ENCODE measurements at regions not wholly inside any gene's neighbourhood (a gene's known extent, or its start where the extent isn't known, plus 50 kb on each side); places are given as distances from the start of the nearest gene placed in this dataset.

DNA sequence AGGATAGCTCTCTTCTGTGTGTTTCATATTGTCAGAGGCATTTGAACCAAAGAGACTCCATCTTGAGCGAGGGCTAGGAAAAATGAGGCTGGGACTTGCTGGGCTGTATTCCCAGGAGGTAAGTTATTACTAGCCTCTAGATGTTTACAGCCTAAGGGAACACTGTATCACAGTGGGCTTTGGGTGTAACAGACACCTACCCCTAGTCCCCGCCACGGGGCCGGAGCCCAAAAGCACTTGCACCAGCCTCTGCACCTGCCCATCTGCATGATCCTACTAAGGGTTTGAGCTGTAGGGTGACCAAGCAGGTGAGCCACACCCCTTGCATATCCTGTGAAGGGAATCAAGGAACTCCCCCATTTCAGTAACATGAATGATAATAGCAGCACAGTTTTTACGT, 1972.2 kb downstream of the OLFM4 start:
- no peak for TF ChIP-seq CTCF (IDR thresholded peaks at IDR 0.05; ENCODE audit: insufficient read depth, low read depth, low read length)
- TF ChIP-seq EZH2 (IDR thresholded peaks at IDR 0.05; ENCODE audit: insufficient read depth, low read length) = no peak

Measured in astrocyte (in vitro differentiated cells and primary cell).